HG02884 (cell line): ENCODE measurements at regions not wholly inside any gene's neighbourhood (a gene's known extent, or its start where the extent isn't known, plus 50 kb on each side); places are given as distances from the start of the nearest gene placed in this dataset.

Source experiments
- ATAC-seq: cut with Tn5 transposase; IDR thresholded peaks from one replicate; pipeline ENCODE4 v1.9.1; 2021; ENCODE audit warnings: mild to moderate bottlenecking, moderate library complexity; ENCODE audit not compliant: unreplicated experiment

- no peak for ATAC-seq
Observed at GRCh38 chr2:78420132-78420531, 605.4 kb upstream of the REG3G start.

- ATAC-seq, result no peak
Observed at GRCh38 chr2:78423631-78424030, 601.9 kb upstream of the REG3G start.

GRCh38 chr2:78427170-78427569 lies 598.3 kb upstream of the REG3G start:
- no peak for ATAC-seq

- ATAC-seq, result no peak
Observed at GRCh38 chr2:78431241-78431640, 594.3 kb upstream of the REG3G start.

- ATAC-seq, result no peak
Observed at GRCh38 chr2:78439122-78439521, 586.4 kb upstream of the REG3G start.

GRCh38 chr2:78455586-78455985 lies 569.9 kb upstream of the REG3G start:
- ATAC-seq, result no peak

GRCh38 chr2:78457269-78457668 lies 568.2 kb upstream of the REG3G start:
- no peak for ATAC-seq

- ATAC-seq, result no peak
Observed at GRCh38 chr2:78465707-78466106, 559.8 kb upstream of the REG3G start.

GRCh38 chr2:78476619-78477229 lies 548.8 kb upstream of the REG3G start:
- no peak for ATAC-seq

- no peak for ATAC-seq
Observed at GRCh38 chr2:78486565-78486964, 538.9 kb upstream of the REG3G start.

- no peak for ATAC-seq
Observed at GRCh38 chr2:78498125-78498524, 527.4 kb upstream of the REG3G start.

- no peak for ATAC-seq
Observed at GRCh38 chr2:78506301-78506700, 519.2 kb upstream of the REG3G start.

GRCh38 chr2:78521938-78522337 lies 503.6 kb upstream of the REG3G start:
- ATAC-seq, result no peak

- ATAC-seq, result no peak
Observed at GRCh38 chr2:78532762-78533379, 492.6 kb upstream of the REG3G start.

- ATAC-seq, result no peak
Observed at GRCh38 chr2:78535395-78535794, 490.1 kb upstream of the REG3G start.

- ATAC-seq, result no peak
Observed at GRCh38 chr2:78538322-78538721, 487.2 kb upstream of the REG3G start.

- ATAC-seq, result no peak
Observed at GRCh38 chr2:78540255-78540654, 485.2 kb upstream of the REG3G start.

- no peak for ATAC-seq
Observed at GRCh38 chr2:78541088-78541450, 484.4 kb upstream of the REG3G start.

GRCh38 chr2:78541451-78542267 lies 483.8 kb upstream of the REG3G start:
- no peak for ATAC-seq

- ATAC-seq, result no peak
Observed at GRCh38 chr2:78546843-78547242, 478.7 kb upstream of the REG3G start.

- ATAC-seq, result no peak
Observed at GRCh38 chr2:78549766-78550165, 475.7 kb upstream of the REG3G start.
